Memory B cell (primary cell): ENCODE measurements at regions not wholly inside any gene's neighbourhood (a gene's known extent, or its start where the extent isn't known, plus 50 kb on each side); places are given as distances from the start of the nearest gene placed in this dataset.

Experiments used
- ATAC-seq: fragments of 150-1000 bp; cut with Tn5 transposase; 2 replicates; pipeline ENCODE4 v1.10.0; 2021; ENCODE audit warnings: low read depth, mild to moderate bottlenecking, moderate library complexity
- DNase-seq, 2 donors: peaks; one replicate each; pipeline ENCODE4 v3.0.0; 2022; ENCODE audit warnings: low spot score in 2 of 2
- H3K27ac Mint-ChIP-seq: one replicate; pipeline ENCODE4 v1.8.0; 2022; ENCODE audit warnings: mild to moderate bottlenecking, moderate library complexity, mixed read lengths
- H3K27me3 Mint-ChIP-seq: one replicate; pipeline ENCODE4 v1.8.0; 2022; ENCODE audit warnings: mixed read lengths
- H3K36me3 Mint-ChIP-seq: one replicate; pipeline ENCODE4 v1.8.0; 2022; ENCODE audit warnings: mild to moderate bottlenecking, mixed read lengths
- H3K4me1 Mint-ChIP-seq: one replicate; pipeline ENCODE4 v1.8.0; 2022; ENCODE audit warnings: mixed read lengths
- H3K4me3 Mint-ChIP-seq: one replicate; pipeline ENCODE4 v1.8.0; 2022; ENCODE audit warnings: mild to moderate bottlenecking, moderate library complexity, mixed read lengths
- H3K9me3 Mint-ChIP-seq: one replicate; pipeline ENCODE4 v1.8.0; 2022; ENCODE audit warnings: mixed read lengths

DNA sequence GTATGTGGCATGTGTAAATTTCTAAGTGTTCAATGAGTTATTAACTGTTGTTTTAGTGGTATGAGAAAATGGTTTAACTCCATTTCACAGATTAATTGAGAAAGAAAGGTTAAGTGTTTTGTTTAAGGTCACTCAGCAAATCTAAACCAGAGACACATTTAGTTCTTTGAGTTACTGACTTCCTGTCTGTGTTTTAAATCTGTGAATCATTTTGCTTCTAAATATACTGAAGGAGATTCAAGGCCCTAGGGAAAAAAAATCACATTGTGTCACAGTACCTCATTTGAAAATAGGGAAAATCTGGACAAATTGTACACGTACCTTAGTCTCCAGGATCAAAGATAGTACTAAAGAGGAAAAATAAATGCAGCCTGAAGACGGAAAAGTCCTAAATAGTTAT is 368.2 kb downstream of the TMEM161B start:
- no peak for ATAC-seq
- H3K4me1 Mint-ChIP-seq, result no peaks in the 10 kb centered on the region
- no peak for DNase-seq
- peaks cover 2% of the 10 kb centered on the region for H3K9me3 Mint-ChIP-seq
- no peaks in the 10 kb centered on the region for H3K27me3 Mint-ChIP-seq
- no peaks in the 10 kb centered on the region for H3K36me3 Mint-ChIP-seq
- no peak overlapping the region for H3K27ac Mint-ChIP-seq
- H3K4me3 Mint-ChIP-seq, result no peak overlapping the region

- no peak for DNase-seq
- no peaks in the 10 kb centered on the region for H3K4me1 Mint-ChIP-seq
- peaks cover 3% of the 10 kb centered on the region for H3K9me3 Mint-ChIP-seq
- ATAC-seq, result peak; percentile 22
- H3K27ac Mint-ChIP-seq, result no peak overlapping the region
- H3K36me3 Mint-ChIP-seq, result no peaks in the 10 kb centered on the region
- H3K4me3 Mint-ChIP-seq, result no peak overlapping the region
- no peaks in the 10 kb centered on the region for H3K27me3 Mint-ChIP-seq
These were observed 368.9 kb downstream of the TMEM161B start for GRCh38 chr5:87899721-87900131.

DNA sequence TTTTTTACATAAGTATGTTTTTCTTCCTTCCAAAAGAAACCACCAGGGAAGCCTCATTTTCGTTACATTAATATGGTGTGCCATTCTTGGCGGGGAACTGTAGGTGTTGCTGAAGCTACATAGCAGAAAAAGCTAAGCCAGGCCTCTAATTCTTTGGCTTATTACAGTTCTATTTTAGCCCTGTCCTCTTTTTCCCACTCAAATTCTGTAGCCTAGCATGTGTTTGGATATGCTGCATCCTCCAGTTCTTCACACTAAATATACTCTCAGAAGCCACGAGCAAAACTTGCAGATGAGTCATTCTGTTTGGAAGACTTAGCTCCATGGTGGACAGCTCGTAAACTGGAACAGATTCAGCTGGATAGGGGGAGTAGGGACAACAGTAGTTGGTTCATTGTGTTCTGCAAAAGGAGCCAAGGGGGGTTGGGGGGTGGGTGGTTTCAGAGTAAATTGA is 369.4 kb downstream of the TMEM161B start:
- ATAC-seq (no peak), DNase-seq (no peak)
- Mint-ChIP-seq H3K27ac (no peak overlapping the region), H3K4me1 (no peaks in the 10 kb centered on the region), H3K4me3 (no peak overlapping the region), H3K27me3 (no peaks in the 10 kb centered on the region), H3K9me3 (peaks cover 1% of the 10 kb centered on the region), H3K36me3 (no peaks in the 10 kb centered on the region)

GRCh38 chr5:87898574-87898973 is 370.1 kb downstream of the TMEM161B start:
- H3K4me3 Mint-ChIP-seq, result no peak overlapping the region
- no peak overlapping the region for H3K27ac Mint-ChIP-seq
- DNase-seq (no peak), ATAC-seq (no peak)
- no peaks in the 10 kb centered on the region for H3K27me3 Mint-ChIP-seq
- H3K4me1 Mint-ChIP-seq, result no peaks in the 10 kb centered on the region
- H3K36me3 Mint-ChIP-seq, result no peaks in the 10 kb centered on the region
- peaks cover 1% of the 10 kb centered on the region for H3K9me3 Mint-ChIP-seq

DNA sequence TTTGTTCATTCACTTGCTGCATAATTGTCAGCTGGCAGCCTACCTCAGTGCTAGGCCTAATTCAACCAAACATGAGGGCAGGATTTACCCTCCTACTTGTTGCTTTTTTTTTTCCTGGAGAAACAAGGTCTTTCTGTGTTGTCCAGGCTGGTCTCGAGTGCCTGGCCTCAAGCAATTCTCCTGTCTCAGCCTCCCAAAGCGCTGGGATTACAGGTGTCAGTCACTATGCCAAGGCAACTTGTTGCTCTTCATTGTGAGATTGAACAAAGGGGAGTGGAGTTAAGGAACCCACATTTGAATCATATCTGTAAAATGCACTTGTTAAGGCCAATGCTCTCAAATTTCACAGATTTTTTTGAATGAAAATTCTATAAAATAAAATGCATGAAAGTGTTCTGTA is 380.5 kb downstream of the TMEM161B start:
- Mint-ChIP-seq H3K4me3 (no peak overlapping the region), H3K27me3 (no peaks in the 10 kb centered on the region), H3K27ac (no peak overlapping the region), H3K4me1 (no peaks in the 10 kb centered on the region), H3K36me3 (no peaks in the 10 kb centered on the region), H3K9me3 (peaks cover 2% of the 10 kb centered on the region)
- DNase-seq (no peak), ATAC-seq (no peak)

- Mint-ChIP-seq H3K27ac (no peak overlapping the region), H3K4me1 (no peaks in the 10 kb centered on the region), H3K27me3 (no peaks in the 10 kb centered on the region), H3K9me3 (peaks cover 2% of the 10 kb centered on the region), H3K4me3 (no peak overlapping the region), H3K36me3 (no peaks in the 10 kb centered on the region)
- ATAC-seq (no peak), DNase-seq (no peak)
These were observed 381.4 kb downstream of the TMEM161B start for GRCh38 chr5:87887247-87887646.

DNA sequence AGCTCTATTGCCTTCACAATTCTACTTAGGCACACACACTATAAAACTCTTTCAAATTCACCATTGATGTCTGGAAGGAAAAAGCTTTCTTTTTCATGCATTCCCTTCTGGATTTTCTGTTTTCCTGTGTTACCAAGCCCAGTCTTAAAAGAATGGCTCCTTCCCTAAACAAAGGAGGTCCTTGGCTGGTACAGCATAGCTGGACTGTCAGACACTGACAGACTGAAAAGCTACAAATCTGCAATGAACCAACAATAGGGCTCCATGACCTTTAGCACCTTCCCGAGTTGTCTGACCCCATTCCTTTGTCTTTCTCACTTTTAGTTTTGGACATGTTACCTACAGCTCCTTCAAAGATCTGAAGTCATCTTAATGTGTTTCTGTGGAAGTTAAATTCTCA is 382.5 kb downstream of the TMEM161B start:
- no peaks in the 10 kb centered on the region for H3K27me3 Mint-ChIP-seq
- H3K4me1 Mint-ChIP-seq, result no peaks in the 10 kb centered on the region
- no peaks in the 10 kb centered on the region for H3K36me3 Mint-ChIP-seq
- H3K4me3 Mint-ChIP-seq, result no peak overlapping the region
- no peak overlapping the region for H3K27ac Mint-ChIP-seq
- peaks cover 4% of the 10 kb centered on the region for H3K9me3 Mint-ChIP-seq
- DNase-seq (no peak), ATAC-seq (no peak)

DNA sequence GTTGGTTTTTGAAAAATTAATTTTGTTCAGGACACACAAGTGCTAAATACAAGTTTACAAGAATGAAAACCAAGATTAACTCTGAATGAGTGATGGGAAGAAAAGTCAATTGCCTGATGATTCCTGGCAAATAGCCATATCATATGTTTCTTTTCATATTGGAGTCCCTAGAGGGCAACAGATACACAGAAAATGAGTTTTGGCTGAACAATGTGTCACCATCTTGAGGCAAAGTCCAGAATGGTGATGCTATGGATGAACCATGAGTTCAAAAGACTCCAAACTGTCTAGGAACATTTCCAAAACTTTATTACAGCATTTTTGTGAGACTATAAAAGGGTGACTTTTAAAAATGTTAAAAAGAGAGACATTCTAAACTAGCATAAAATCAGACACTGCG is 382.9 kb downstream of the TMEM161B start:
- H3K36me3 Mint-ChIP-seq, result no peaks in the 10 kb centered on the region
- H3K27me3 Mint-ChIP-seq, result no peaks in the 10 kb centered on the region
- DNase-seq (no peak), ATAC-seq (no peak)
- H3K4me1 Mint-ChIP-seq, result no peaks in the 10 kb centered on the region
- H3K27ac Mint-ChIP-seq, result no peak overlapping the region
- H3K4me3 Mint-ChIP-seq, result no peak overlapping the region
- H3K9me3 Mint-ChIP-seq, result peaks cover 4% of the 10 kb centered on the region

- no peak for ATAC-seq
- peaks cover 7% of the 10 kb centered on the region for H3K9me3 Mint-ChIP-seq
These were observed 391.1 kb downstream of the TMEM161B start for GRCh38 chr5:87877495-87877894.

DNA sequence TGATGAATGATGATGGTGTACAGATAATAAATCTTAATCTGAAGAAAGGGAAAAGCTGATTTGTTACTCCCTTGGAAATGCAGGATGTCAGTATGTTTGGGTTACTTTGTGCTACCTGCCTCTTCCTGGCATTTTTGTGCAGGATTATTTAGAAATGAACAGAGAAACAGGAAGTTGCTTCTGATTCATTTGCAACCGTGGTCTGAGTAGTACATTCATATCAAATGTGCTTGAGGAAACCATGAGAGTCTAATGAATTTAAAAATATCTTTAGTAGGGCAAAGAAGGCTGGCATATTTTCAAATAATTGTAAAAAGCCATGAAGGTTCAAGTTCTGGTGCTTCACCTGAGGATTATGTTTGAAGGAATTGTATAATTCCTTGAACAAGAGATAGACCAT is 391.6 kb downstream of the TMEM161B start:
- DNase-seq (no peak), ATAC-seq (no peak)
- no peaks in the 10 kb centered on the region for H3K4me1 Mint-ChIP-seq
- peaks cover 7% of the 10 kb centered on the region for H3K9me3 Mint-ChIP-seq
- no peaks in the 10 kb centered on the region for H3K36me3 Mint-ChIP-seq
- H3K27ac Mint-ChIP-seq, result no peak overlapping the region
- no peak overlapping the region for H3K4me3 Mint-ChIP-seq
- H3K27me3 Mint-ChIP-seq, result peaks cover 1% of the 10 kb centered on the region

More at GRCh38 chr5:87877495-87877894, 391.1 kb downstream of the TMEM161B start:
- Mint-ChIP-seq H3K27me3 (peaks cover 1% of the 10 kb centered on the region), H3K4me1 (no peaks in the 10 kb centered on the region), H3K36me3 (no peaks in the 10 kb centered on the region), H3K4me3 (no peak overlapping the region), H3K27ac (no peak overlapping the region)
- DNase-seq, result no peak

DNA sequence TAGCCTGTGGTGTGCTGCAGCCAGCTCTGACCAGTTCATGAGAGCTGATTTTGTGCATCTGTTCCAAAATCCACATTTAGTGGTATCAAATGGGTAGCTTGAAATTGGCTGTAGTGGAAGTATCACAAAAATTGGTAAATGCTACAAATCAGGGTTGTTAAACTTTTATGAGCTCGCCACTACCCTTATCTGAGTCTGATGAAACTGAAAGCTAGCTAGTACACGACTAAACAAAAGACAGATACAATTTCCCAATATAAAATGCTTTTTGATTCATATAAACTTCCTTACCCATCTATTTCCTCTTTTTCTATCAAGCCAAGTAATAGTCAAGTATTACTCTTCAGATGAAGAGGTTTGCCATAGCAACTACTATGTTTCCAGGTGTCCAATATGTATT is 392.0 kb downstream of the TMEM161B start:
- Mint-ChIP-seq H3K4me1 (no peaks in the 10 kb centered on the region), H3K9me3 (peaks cover 5% of the 10 kb centered on the region), H3K27me3 (peaks cover 1% of the 10 kb centered on the region), H3K36me3 (no peaks in the 10 kb centered on the region), H3K4me3 (no peak overlapping the region), H3K27ac (no peak overlapping the region)
- no peak for ATAC-seq
- no peak for DNase-seq

- H3K4me3 Mint-ChIP-seq, result no peak overlapping the region
These were observed 395.7 kb downstream of the TMEM161B start for GRCh38 chr5:87872986-87873385.

GRCh38 chr5:87868792-87869191 is 399.9 kb downstream of the TMEM161B start:
- H3K4me1 Mint-ChIP-seq, result no peaks in the 10 kb centered on the region
- no peaks in the 10 kb centered on the region for H3K9me3 Mint-ChIP-seq
- H3K27me3 Mint-ChIP-seq, result no peaks in the 10 kb centered on the region
- H3K36me3 Mint-ChIP-seq, result no peaks in the 10 kb centered on the region
- no peak for DNase-seq
- H3K27ac Mint-ChIP-seq, result no peak overlapping the region
- no peak for ATAC-seq
- no peak overlapping the region for H3K4me3 Mint-ChIP-seq

More at GRCh38 chr5:87872986-87873385, 395.7 kb downstream of the TMEM161B start:
- ATAC-seq (no peak), DNase-seq (no peak)
- Mint-ChIP-seq H3K36me3 (no peaks in the 10 kb centered on the region), H3K27me3 (peaks cover 1% of the 10 kb centered on the region), H3K9me3 (peaks cover 2% of the 10 kb centered on the region), H3K4me1 (no peaks in the 10 kb centered on the region), H3K27ac (no peak overlapping the region)

GRCh38 chr5:87867281-87867680 is 401.4 kb downstream of the TMEM161B start:
- no peaks in the 10 kb centered on the region for H3K4me1 Mint-ChIP-seq
- no peak overlapping the region for H3K27ac Mint-ChIP-seq
- DNase-seq, result no peak
- no peak for ATAC-seq
- H3K4me3 Mint-ChIP-seq, result no peak overlapping the region
- H3K27me3 Mint-ChIP-seq, result no peaks in the 10 kb centered on the region
- H3K36me3 Mint-ChIP-seq, result no peaks in the 10 kb centered on the region
- H3K9me3 Mint-ChIP-seq, result peaks cover 1% of the 10 kb centered on the region

GRCh38 chr5:87853541-87853940 is 415.1 kb downstream of the TMEM161B start:
- Mint-ChIP-seq H3K36me3 (no peaks in the 10 kb centered on the region), H3K27ac (no peak overlapping the region), H3K4me1 (no peaks in the 10 kb centered on the region), H3K27me3 (no peaks in the 10 kb centered on the region), H3K9me3 (peaks cover 4% of the 10 kb centered on the region), H3K4me3 (no peak overlapping the region)
- DNase-seq (no peak), ATAC-seq (no peak)
